Astrocyte of the spinal cord (primary cell): ENCODE measurements at regions not wholly inside any gene's neighbourhood (a gene's known extent, or its start where the extent isn't known, plus 50 kb on each side); places are given as distances from the start of the nearest gene placed in this dataset.

Experiments
- DNase-seq: peaks from one replicate; pipeline ENCODE4 v3.0.0; 2011; ENCODE audit warnings: low read depth, low spot score
- H3K4me3 ChIP-seq: 2 replicates; pipeline ENCODE4 v1.5.1; 2011; ENCODE audit warnings: low read depth, mild to moderate bottlenecking, low read length, moderate library complexity
- in situ Hi-C: cut with HindIII; loops from 2 replicates; pipeline ENCODE4 v1.10.0; 2017; ENCODE audit warnings: low sequenced_read_pairs
- TF ChIP-seq, protein P1 (sequence below): IDR thresholded peaks from 2 replicates; pipeline ENCODE4 v1.5.1; 2012; ENCODE audit warnings: low read depth, mild to moderate bottlenecking, low read length, inconsistent platforms

DNA sequence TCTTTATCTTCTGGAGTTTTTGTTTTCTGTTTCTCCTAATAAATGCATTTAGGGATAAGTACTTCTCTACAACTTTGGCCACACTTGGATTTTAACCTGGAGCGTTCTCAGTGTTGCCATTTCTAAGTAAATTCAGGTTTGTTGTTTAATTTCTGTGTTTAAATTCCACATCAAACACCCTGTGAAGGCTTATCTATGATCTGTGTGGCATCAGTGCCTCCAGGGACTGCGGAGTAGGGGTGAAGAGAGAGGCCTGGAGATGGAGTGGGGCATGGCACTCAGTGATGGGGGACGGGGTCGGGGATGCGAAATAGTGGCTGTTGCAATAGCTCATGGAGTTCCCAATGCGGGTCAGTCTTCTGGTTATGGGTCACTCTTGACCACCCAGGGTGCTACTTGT, 294.8 kb downstream of the HS3ST3B1 start:
- TF ChIP-seq, protein P1, sequence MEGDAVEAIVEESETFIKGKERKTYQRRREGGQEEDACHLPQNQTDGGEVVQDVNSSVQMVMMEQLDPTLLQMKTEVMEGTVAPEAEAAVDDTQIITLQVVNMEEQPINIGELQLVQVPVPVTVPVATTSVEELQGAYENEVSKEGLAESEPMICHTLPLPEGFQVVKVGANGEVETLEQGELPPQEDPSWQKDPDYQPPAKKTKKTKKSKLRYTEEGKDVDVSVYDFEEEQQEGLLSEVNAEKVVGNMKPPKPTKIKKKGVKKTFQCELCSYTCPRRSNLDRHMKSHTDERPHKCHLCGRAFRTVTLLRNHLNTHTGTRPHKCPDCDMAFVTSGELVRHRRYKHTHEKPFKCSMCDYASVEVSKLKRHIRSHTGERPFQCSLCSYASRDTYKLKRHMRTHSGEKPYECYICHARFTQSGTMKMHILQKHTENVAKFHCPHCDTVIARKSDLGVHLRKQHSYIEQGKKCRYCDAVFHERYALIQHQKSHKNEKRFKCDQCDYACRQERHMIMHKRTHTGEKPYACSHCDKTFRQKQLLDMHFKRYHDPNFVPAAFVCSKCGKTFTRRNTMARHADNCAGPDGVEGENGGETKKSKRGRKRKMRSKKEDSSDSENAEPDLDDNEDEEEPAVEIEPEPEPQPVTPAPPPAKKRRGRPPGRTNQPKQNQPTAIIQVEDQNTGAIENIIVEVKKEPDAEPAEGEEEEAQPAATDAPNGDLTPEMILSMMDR, result no peak
- in situ Hi-C loops, result no loop called here
- H3K4me3 ChIP-seq, result no peak overlapping the region
- no peak for DNase-seq

DNA sequence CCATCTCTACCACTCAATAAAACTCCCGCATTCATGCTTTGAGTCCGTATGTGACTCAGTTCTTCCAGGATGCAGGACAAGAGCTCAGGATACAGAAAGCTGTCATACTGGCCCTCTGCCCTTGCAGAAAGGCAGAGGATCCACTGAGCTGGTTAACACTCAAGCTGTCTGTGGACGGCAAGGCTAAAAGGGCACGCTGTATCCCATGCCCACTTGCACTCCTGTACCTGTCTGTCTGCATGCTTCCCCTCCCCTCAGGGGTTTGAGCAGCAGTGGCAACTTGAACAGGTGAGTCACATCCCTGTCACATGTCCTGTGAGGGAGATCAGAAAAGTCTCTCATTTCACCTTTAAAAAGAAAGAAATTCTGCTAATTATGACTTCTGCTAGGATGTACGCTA, 293.8 kb downstream of the HS3ST3B1 start:
- TF ChIP-seq, protein P1, result no peak
- in situ Hi-C loops, result no loop called here
- no peak overlapping the region for H3K4me3 ChIP-seq
- DNase-seq, result no peak

DNA sequence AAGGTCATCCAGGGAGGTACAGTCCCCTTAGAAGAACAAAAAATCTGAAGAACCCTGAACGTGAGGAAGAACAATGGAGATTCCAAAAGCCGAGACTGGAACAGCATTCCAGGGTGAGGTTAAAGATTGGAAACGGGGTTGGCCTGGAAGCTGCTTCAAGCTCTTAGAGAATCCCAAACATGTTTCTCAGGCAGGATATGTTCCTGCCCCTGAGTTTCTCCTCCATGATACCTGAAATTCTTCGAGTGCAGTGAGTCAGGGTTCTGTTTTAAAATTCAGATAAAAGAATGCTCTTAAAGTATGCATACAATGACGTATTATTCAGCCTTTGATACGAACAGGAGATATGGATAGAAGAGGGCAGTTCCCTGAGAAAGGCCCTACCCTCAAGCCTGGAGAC, 293.1 kb downstream of the HS3ST3B1 start:
- TF ChIP-seq, protein P1, result no peak
- no peak for DNase-seq
- in situ Hi-C loops, result no loop called here
- no peak overlapping the region for H3K4me3 ChIP-seq

DNA sequence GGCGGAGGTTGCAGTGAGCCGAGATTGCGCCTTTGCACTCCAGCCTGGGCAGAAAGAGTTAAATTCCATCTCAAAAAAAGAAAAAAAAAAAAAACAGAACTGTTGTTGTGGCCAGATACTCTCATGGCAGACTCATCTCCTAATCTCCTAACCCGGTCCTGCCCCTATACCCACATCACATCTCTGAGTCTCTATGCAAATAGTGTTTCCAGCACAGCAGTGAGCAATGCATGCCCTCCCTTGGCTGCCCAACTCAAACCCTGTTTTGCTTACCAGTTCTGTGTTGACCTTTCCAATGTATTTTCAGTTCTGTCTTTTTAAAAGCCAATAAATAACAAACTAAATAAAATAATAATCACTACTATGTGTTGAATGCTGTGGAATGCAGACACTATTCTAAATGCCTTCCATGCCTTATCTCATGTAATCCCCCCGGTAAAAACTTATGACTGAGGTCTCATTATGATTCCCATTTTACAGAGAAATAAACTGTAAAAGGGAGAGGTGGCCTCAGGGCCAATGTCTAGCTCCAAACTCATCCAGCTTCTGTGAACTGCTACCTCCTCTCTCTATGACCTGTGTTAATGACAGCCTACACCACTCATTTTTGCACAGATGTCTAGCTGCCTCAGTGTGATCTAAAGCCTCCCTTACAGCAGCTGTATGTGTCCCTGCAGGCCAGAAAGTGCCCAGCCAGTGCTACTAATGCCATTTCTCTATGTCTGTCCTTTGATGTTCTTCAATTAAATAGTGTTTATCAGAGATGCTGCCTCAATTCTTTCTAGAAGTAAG, 289.8 kb downstream of the HS3ST3B1 start:
- in situ Hi-C loops, result no loop called here
- no peak overlapping the region for H3K4me3 ChIP-seq
- DNase-seq, result no peak
- TF ChIP-seq, protein P1, result no peak

DNA sequence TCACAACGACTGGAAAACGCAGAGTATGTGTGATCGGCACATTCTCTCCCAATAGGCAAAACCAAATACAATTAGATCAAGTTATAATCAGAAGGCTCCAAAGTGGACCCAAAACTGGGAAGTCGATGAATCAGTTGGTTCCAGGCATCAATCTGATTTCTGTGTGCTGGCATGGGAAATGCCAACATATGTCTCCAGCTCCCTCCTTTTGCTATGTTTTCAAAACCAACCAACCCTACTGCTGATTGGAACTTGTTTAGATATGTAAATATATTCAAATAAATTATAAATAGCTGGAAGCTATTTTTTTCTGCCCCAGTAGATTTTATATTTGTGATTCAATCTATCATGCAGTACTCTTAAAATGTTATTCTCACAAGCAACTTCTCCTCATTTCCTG, 284.2 kb downstream of the HS3ST3B1 start:
- TF ChIP-seq, protein P1, result no peak
- in situ Hi-C loops, result no loop called here

DNA sequence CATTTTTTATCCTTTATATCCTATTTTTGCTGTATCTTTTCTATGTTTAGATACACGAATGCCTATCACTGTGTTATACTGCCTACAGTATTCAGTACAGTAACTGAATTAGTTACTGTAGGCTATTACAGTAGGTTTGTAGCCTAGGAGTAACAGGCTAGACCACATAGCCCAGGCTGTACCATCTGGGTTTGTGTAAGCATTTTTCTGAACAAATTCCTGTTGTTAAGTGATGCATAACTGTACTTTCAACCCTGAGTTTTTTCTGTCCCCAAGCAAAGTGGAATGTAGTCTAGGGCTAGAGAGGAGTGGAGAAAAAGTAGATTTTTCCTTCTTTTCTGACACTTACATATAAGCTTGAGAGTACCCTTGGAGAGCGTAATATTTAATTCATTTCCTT, 282.1 kb downstream of the HS3ST3B1 start:
- H3K4me3 ChIP-seq, result no peak overlapping the region
- TF ChIP-seq, protein P1, result no peak
- in situ Hi-C loops, result no loop called here
- DNase-seq, result no peak

More for the DNA sequence above, 284.2 kb downstream of the HS3ST3B1 start:
- no peak for DNase-seq
- no peak overlapping the region for H3K4me3 ChIP-seq
